ENCODE measurements at regions not wholly inside any gene's neighbourhood (a gene's known extent, or its start where the extent isn't known, plus 50 kb on each side); places are given as distances from the start of the nearest gene placed in this dataset.
"Not testable (repeated sequence)": the region's sequence is repeated elsewhere in the genome, so short reads cannot be mapped to it uniquely, and the experiment has no call there.

DNA sequence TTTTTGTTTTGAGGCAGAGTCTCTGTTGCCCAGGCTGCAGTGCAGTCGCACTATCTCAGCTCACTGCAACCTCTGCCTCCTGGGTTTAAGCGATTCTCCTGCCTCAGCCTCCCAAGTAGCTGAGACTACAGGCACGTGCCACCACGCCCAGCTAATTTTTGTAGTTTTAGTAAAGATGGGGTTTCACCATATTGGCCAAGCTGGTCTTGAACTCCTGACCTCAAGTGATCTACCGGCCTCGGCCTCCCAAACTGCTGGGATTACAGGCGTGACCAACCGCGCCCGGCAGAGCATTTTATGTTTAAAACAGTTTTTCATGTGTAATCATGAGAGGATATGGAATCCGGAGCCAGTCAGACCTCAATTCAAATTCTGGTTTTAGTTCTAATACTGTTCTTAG, 94.0 kb upstream of the CHD2 start:
- not testable (repeated sequence) for DNase-seq

GRCh38 chr15:92806763-92807162, 93.4 kb upstream of the CHD2 start:
- DNase-seq: no peak

DNA sequence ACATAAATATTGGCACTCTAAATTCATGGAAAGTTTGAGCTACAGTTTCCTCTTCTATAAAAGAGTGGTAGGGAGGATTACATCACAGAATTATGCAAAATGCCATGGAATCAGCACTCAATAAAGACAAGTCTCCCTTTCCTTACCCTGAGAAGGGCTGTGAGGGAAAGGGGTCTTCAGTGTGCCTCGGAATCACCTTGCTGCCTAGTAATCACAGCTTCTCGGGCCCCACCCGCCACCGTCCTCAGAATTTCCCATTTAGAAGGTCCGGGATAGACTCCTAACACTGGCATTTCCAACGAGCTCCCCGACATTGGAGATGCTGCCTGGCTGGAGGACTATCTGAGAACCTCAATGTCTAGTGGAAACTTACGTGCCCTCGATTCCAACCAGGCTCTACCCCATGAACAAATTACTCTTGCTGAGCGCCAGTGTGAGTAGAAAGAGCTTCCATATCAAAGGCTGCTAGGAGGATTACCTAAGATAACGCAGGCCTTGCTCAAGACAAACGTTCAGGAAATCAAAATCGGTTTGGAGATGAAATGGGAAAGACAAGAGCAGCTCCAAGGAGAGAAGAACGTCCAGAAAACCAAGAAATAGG, 92.1 kb upstream of the CHD2 start:
- DNase-seq: no peak

- no peak for DNase-seq
Observed at GRCh38 chr15:92808598-92809063, 91.5 kb upstream of the CHD2 start.

GRCh38 chr15:92809064-92809879, 90.9 kb upstream of the CHD2 start:
- peak; percentile 85 for DNase-seq

- no peak for DNase-seq
Observed at GRCh38 chr15:92809880-92810361, 90.2 kb upstream of the CHD2 start.

DNA sequence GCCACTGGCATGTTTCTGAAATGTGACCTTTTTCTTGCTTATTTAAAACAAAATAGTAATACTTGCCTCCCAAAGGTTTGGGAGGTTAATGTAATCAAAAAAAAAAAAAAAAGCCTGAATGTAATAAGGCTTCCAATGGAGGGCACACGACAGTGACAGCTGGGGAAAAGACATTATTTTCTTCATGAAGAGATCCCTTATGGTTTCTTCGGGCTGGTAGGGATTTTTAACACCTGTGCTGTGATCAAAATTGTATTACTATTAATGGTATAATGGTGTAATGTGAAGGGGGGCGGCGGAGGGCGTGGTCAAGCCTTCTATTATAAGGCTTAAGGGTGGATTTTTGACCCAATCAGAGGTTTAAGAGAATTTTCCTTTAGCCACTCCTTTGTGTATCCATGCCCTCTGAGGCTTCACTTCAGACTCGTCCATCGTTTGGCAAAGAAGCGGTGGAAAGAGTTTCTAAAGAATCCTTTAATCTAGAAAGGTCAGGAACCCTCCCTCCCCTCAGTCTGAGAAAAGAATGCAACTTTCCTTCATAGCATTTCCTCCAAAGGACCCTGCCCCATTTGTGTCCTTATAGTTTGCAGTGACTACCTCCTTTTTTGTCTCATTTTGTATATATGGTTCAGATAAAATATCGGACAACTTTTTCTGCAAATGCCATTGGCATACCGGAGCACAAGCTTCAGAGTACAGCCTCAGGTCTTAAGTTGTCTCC, 89.5 kb upstream of the CHD2 start:
- DNase-seq: no peak

DNA sequence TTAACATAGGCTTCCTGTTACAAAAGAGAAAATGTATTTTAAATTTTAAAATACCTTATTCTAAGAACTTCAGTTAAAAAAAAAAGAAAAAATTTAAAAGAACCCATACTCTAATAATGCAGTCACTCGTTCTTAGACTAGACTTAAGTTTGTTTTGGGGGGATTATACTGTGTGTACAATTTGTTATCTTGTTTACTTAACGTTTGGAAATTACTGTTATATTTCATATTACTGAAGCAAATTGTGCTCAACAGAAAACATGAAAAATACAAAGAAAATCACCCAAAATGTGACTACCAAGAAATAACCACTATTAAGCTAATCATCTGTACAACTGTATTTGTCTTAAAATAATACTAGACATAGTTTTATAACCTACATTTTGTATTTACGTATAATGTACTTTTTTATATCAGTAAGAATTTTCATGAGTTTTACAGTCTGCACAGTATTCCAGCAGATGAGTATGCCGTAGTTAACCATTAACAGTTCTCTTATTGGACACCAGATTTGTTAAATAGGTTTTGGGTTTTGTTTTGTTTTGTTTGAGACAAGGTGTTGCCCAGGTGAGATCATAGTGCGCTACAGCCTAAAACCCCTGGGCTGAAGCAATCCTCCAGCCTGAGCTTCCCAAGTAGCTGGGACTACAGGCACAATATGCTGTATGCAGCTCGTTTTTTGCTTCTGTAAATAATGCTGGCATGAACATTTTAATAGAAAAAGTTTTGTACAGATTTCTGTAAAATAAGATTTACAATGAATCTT, 88.8 kb upstream of the CHD2 start:
- DNase-seq: no peak

DNA sequence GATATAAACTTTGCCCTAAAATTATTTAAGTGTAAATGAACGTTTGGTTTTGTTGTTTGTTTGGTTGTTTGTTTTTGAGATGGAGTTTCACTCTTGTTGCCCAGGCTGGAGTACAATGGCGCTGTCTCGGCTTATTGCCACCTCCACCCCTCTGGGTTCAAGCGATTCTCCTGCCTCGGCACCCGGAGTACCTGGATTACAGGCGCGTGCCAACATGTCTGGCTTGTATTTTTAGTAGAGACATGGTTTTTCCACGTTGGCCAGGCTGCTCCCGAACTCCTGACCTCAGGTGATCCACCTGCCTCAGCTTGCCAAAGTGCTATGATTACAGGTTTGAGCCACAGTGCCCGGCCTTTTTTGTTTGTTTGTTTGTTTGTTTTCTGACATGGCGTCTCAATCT, 87.9 kb upstream of the CHD2 start:
- no peak for DNase-seq

DNA sequence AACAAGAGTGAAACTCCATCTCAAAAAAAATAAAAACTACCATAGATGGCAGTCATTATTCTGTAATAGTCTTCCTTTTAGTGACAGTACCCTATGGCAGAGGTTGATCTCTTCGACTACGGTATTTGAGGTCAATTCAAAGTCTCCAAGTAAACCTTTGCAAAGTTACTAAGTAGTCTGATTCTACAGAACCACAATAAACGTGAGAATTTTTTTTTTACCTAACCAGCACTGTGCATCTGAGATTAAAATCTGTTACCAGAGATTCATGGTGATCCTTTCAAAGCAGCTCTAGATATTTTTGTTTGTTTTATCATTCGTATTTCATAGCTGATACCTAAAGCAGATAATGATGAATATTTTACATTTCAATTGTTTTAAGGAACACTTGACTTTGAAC, 86.6 kb upstream of the CHD2 start:
- DNase-seq: no peak

- DNase-seq: no peak
Observed at GRCh38 chr15:92817339-92817886, 82.7 kb upstream of the CHD2 start.

- no peak for DNase-seq
Observed at GRCh38 chr15:92818651-92819277, 81.4 kb upstream of the CHD2 start.

GRCh38 chr15:92819278-92820235, 80.6 kb upstream of the CHD2 start:
- no peak for DNase-seq

DNA sequence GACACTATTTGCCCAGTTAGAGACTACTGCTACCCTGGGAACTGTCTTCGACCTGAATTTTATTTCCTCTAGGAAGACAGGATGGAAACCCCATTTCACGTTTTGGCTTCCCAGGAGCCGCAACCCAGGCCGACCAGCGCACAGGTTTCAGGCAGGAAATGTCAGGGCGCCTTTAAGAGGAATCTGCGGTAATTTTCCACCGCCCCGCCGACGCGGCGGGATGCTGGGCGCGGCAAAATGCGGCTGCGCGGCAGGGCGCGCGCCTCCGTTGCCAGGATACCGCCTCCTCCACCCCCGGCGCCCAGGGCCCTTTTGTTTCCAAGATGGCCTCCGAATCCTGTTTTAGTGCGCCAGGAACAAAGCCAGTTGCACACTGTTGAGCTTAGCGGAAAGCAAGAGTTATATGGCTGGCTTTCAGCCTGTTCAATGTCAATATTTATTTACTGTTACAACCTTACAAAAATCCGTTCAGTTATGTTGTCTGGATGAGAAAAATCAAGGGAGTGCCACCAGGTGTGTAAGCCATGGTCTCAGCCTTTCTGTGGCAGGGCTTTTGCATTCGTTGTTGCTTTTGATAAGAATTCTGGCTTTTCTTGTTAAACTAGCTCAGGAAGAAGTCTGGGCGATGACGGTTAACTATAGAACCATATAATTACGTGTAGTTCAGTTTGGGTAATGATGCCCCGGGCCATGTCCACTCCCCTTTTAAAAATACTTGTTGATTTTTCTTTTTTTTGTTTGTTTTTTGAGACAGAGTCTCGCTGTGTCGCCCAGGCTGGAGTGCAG, 79.7 kb upstream of the CHD2 start:
- DNase-seq: no peak

- no peak for DNase-seq
Observed at GRCh38 chr15:92821491-92822116, 78.5 kb upstream of the CHD2 start.

DNA sequence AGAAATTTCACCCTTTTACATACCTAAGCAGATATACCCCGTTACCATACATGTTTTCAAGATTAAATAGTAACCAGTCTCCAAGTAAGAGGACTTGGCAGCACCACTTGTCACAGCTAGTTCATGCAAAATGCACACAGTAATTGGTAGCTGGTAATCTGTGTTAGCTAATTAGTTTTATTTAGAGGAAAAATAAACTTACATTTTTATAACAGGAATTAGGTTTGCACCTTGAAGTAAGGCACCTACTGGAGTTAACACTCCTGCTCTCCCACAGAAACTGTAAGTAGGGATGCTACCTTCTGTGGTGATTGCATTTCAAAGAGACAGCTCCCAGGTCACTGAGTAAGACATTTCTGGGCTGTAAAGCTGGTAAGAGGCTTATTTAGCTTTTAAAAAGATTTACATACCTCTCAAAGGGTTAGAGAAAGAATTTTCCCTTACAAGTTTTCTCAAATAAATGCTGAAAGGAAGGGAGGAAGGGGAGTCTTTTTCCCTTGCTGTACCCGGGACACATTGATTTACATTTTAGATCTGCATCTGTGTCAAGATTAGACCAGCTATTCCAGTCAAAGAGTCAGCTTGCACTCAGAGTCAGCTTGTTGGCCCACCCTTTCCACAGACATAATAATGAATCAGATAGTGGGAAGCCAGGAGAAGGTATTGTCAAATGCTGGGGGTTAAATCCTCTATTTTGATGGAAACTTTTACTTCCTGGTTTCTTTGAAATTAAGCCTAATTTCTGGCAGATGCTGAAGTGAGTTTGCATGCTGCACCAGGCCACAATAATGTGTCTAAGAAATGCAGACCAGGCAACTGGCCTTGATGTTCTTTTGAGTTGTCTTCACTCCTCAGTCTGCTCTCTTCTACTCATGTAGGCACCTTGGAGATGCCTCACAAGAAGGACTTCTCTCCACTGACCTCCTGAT, 77.6 kb upstream of the CHD2 start:
- DNase-seq: no peak

GRCh38 chr15:92825985-92826384, 74.1 kb upstream of the CHD2 start:
- DNase-seq: no peak

DNA sequence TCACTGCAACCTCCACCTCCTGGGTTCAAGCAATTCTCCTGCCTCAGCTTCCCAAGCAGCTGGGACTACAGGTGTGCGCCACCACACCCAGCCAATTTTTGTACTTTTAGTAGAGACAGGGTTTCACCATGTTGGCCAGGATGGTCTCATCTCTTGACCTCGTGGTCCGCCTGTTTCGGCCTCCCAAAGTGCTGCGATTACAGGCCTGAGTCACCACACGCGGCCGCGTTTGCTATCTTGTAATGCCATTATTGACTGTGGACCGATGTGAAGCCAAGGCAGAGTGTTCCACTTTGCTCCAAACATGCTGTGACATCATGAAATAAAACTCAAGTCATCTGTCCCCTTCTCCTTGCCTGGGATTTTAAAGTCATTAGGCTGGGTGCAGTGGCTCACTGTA, 72.1 kb upstream of the CHD2 start:
- DNase-seq: not testable (repeated sequence)

Data from cortex of kidney (tissue), 1 donor.